ENCODE measurements at regions not wholly inside any gene's neighbourhood (a gene's known extent, or its start where the extent isn't known, plus 50 kb on each side); places are given as distances from the start of the nearest gene placed in this dataset.
"Not testable (repeated sequence)": the region's sequence is repeated elsewhere in the genome, so short reads cannot be mapped to it uniquely, and the experiment has no call there.

- no peak for DNase-seq
Measured at GRCh38 chr4:125262502-125262901, 52.3 kb upstream of the FAT4 start.

GRCh38 chr4:125262079-125262478, 52.7 kb upstream of the FAT4 start:
- DNase-seq: no peak

- no peak for DNase-seq
Measured at GRCh38 chr4:125254106-125254505, 60.6 kb upstream of the FAT4 start.

- no peak for DNase-seq
Measured at GRCh38 chr4:125244848-125245450, 69.8 kb upstream of the FAT4 start.

GRCh38 chr4:125243789-125244397, 70.9 kb upstream of the FAT4 start:
- no peak for DNase-seq

GRCh38 chr4:125235971-125236370, 78.8 kb upstream of the FAT4 start:
- DNase-seq: no peak

GRCh38 chr4:125231661-125232060, 83.1 kb upstream of the FAT4 start:
- DNase-seq: no peak

GRCh38 chr4:125229596-125230058, 85.1 kb upstream of the FAT4 start:
- no peak for DNase-seq

- DNase-seq: no peak
Measured at GRCh38 chr4:125225806-125226205, 88.9 kb upstream of the FAT4 start.

GRCh38 chr4:125200556-125200955, 114.2 kb upstream of the FAT4 start:
- no peak for DNase-seq

GRCh38 chr4:125198916-125199315, 115.8 kb upstream of the FAT4 start:
- DNase-seq: no peak

GRCh38 chr4:125191874-125192459, 122.8 kb upstream of the FAT4 start:
- DNase-seq: not testable (repeated sequence)

- no peak for DNase-seq
Measured at GRCh38 chr4:125191232-125191631, 123.5 kb upstream of the FAT4 start.

GRCh38 chr4:125187226-125188176, 127.3 kb upstream of the FAT4 start:
- no peak for DNase-seq

- DNase-seq: no peak
Measured at GRCh38 chr4:125184116-125184515, 130.6 kb upstream of the FAT4 start.

GRCh38 chr4:125181804-125182203, 133.0 kb upstream of the FAT4 start:
- no peak for DNase-seq

GRCh38 chr4:125179727-125180126, 135.0 kb upstream of the FAT4 start:
- DNase-seq: no peak

GRCh38 chr4:125169192-125169591, 145.6 kb upstream of the FAT4 start:
- DNase-seq: no peak

GRCh38 chr4:125168531-125168930, 146.2 kb upstream of the FAT4 start:
- no peak for DNase-seq

- DNase-seq: not testable (repeated sequence)
Measured at GRCh38 chr4:125166012-125166411, 148.7 kb upstream of the FAT4 start.

GRCh38 chr4:125159001-125159400, 155.8 kb upstream of the FAT4 start:
- DNase-seq: no peak

- no peak for DNase-seq
Measured at GRCh38 chr4:125155251-125155650, 159.5 kb upstream of the FAT4 start.

- DNase-seq: no peak
Measured at GRCh38 chr4:125140966-125141495, 173.7 kb upstream of the FAT4 start.

Data from NCI-H510A (cell line).